Prostate gland (tissue), 2 donors: ENCODE measurements at regions not wholly inside any gene's neighbourhood (a gene's known extent, or its start where the extent isn't known, plus 50 kb on each side); places are given as distances from the start of the nearest gene placed in this dataset.
"Not testable (repeated sequence)": the region's sequence is repeated elsewhere in the genome, so short reads cannot be mapped to it uniquely, and the experiment has no call there.

Experiments
- DNase-seq: peaks from one replicate; pipeline ENCODE4 v3.0.0-alpha.2; 2019; ENCODE audit warnings: low spot score
- H3K27ac ChIP-seq, 2 donors: fragments of 200-600 bp; sonication (generic); 2 replicates each; pipeline ENCODE4 v1.5.1; 2017 to 2019
- H3K27me3 ChIP-seq: fragments of 200-600 bp; sonication (generic); replicated peaks from 2 replicates; pipeline ENCODE4 v1.5.1; 2019; ENCODE audit not compliant: insufficient read depth
- H3K36me3 ChIP-seq, 2 donors: fragments of 200-600 bp; sonication (generic); 1 replicate in 1 of 2; 2 replicates in 1 of 2; pipeline versions ENCODE4 v1.5.1 to v1.8.1; 2017 to 2019
- H3K4me1 ChIP-seq: fragments of 200-600 bp; sonication (generic); replicated peaks from 2 replicates; pipeline ENCODE4 v1.5.1; 2019
- H3K4me3 ChIP-seq, 2 donors: fragments of 200-600 bp; sonication (generic); 2 replicates each; pipeline ENCODE4 v1.5.1; 2017 to 2019
- H3K9me3 ChIP-seq: fragments of 200-600 bp; sonication (generic); 2 replicates; pipeline ENCODE4 v1.5.1; 2017
- CTCF ChIP-seq, 4 experiments: fragments of 200-600 bp in 2 of 4; fragments of 450-650 bp in 2 of 4; sonication (generic) in 2 of 4; IDR thresholded peaks; 1 replicate in 3 of 4; 2 replicates in 1 of 4; pipeline ENCODE4 v1.5.1; 2016 to 2019; ENCODE audit warnings: antibody characterized with exemption in 4 of 4, mild to moderate bottlenecking in 2 of 4, moderate library complexity in 2 of 4
- POLR2A ChIP-seq: fragments of 450-650 bp; IDR thresholded peaks from one replicate; pipeline ENCODE4 v1.6.1; 2016; ENCODE audit warnings: antibody characterized with exemption, mild to moderate bottlenecking
- POLR2AphosphoS5 ChIP-seq: sonication (generic); formaldehyde crosslinking; IDR thresholded peaks from one replicate; pipeline ENCODE4 v1.6.1; 2017; ENCODE audit warnings: antibody characterized with exemption
- WGBS: methylation state at CpG from one replicate; pipeline ENCODE4 v1.1.5; 2018; 5-methylcytosine and 5-hydroxymethylcytosine counted together
- intact Hi-C: fragments of 100-400 bp; cut with DNase I; formaldehyde crosslinking; loops from one replicate; pipeline ENCODE4 v1.14.2; 2022

- TF ChIP-seq POLR2A (no peak), CTCF (IDR thresholded peaks at IDR 0.05) (no peak), POLR2AphosphoS5 (no peak)
- no peak overlapping the region for H3K4me3 ChIP-seq
- H3K27me3 ChIP-seq: no peaks in the 10 kb centered on the region
- intact Hi-C loops: no loop called here
- H3K4me1 ChIP-seq: no peaks in the 10 kb centered on the region
- no peak for DNase-seq
- 77% methylated on average over 5 of the region's 5 CpGs for WGBS
- no peak overlapping the region for H3K27ac ChIP-seq
- H3K9me3 ChIP-seq: no peaks in the 10 kb centered on the region
- H3K36me3 ChIP-seq: no peaks in the 10 kb centered on the region
These were observed 905.1 kb upstream of the NXPH2 start for GRCh38 chr2:139685090-139685983.

GRCh38 chr2:139684286-139684860, 904.2 kb upstream of the NXPH2 start:
- Histone ChIP-seq H3K27ac (no peak overlapping the region), H3K4me3 (no peak overlapping the region), H3K9me3 (no peaks in the 10 kb centered on the region), H3K36me3 (no peaks in the 10 kb centered on the region), H3K4me1 (no peaks in the 10 kb centered on the region), H3K27me3 (no peaks in the 10 kb centered on the region)
- no peak for DNase-seq
- TF ChIP-seq POLR2A (no peak), CTCF (IDR thresholded peaks at IDR 0.05) (no peak), POLR2AphosphoS5 (no peak)
- intact Hi-C loops: no loop called here
- 68% methylated on average over 5 of the region's 5 CpGs for WGBS

- DNase-seq: no peak
- TF ChIP-seq POLR2AphosphoS5 (no peak), POLR2A (no peak)
- intact Hi-C loops: no loop called here
- no peak overlapping the region for H3K27ac ChIP-seq
- no peak overlapping the region for H3K4me3 ChIP-seq
- no peaks in the 10 kb centered on the region for H3K9me3 ChIP-seq
- no peaks in the 10 kb centered on the region for H3K27me3 ChIP-seq
- H3K36me3 ChIP-seq: no peaks in the 10 kb centered on the region
- no peaks in the 10 kb centered on the region for H3K4me1 ChIP-seq
These were observed 894.4 kb upstream of the NXPH2 start for GRCh38 chr2:139674577-139674976.

- 52% methylated on average over 4 of the region's 4 CpGs for WGBS
These were observed 893.3 kb upstream of the NXPH2 start for GRCh38 chr2:139673447-139673846.

GRCh38 chr2:139669675-139670074, 889.5 kb upstream of the NXPH2 start:
- Histone ChIP-seq H3K27ac (no peak overlapping the region), H3K4me3 (no peak overlapping the region), H3K36me3 (no peaks in the 10 kb centered on the region), H3K4me1 (no peaks in the 10 kb centered on the region), H3K27me3 (no peaks in the 10 kb centered on the region), H3K9me3 (no peaks in the 10 kb centered on the region)
- intact Hi-C loops: no loop called here
- no peak for TF ChIP-seq POLR2A
- TF ChIP-seq CTCF (IDR thresholded peaks at IDR 0.05): no peak
- no peak for TF ChIP-seq POLR2AphosphoS5
- no peak for DNase-seq
- 78% methylated on average over 2 of the region's 2 CpGs for WGBS

More at GRCh38 chr2:139673447-139673846, 893.3 kb upstream of the NXPH2 start:
- H3K9me3 ChIP-seq, DNase-seq, H3K4me1 ChIP-seq, H3K36me3 ChIP-seq, H3K4me3 ChIP-seq, H3K27ac ChIP-seq, intact Hi-C loops, H3K27me3 ChIP-seq: not testable (repeated sequence)

GRCh38 chr2:139652385-139652784, 872.2 kb upstream of the NXPH2 start:
- Histone ChIP-seq H3K27me3 (no peaks in the 10 kb centered on the region), H3K4me3 (no peak overlapping the region), H3K36me3 (no peaks in the 10 kb centered on the region), H3K27ac (no peak overlapping the region), H3K9me3 (no peaks in the 10 kb centered on the region), H3K4me1 (no peaks in the 10 kb centered on the region)
- TF ChIP-seq POLR2AphosphoS5: no peak
- TF ChIP-seq CTCF (IDR thresholded peaks at IDR 0.05): no peak
- no peak for TF ChIP-seq POLR2A
- DNase-seq: no peak
- intact Hi-C loops: no loop called here
